NCI-H146 treated with DMSO at 0.1 percent for 48 hours (cell line): ENCODE measurements at regions not wholly inside any gene's neighbourhood (a gene's known extent, or its start where the extent isn't known, plus 50 kb on each side); places are given as distances from the start of the nearest gene placed in this dataset.
A peak's percentile ranks its signal among the peaks of the same experiment; 100 is the strongest.
"Not testable (repeated sequence)": the region's sequence is repeated elsewhere in the genome, so short reads cannot be mapped to it uniquely, and the experiment has no call there.

ENCODE experiments used
- DNase-seq: peaks from one replicate; lab custom pipeline; 2025; ENCODE audit not compliant: unreplicated experiment; lab: John Stamatoyannopoulos, UW

GRCh38 chr4:29704059-29704458 lies 1016.1 kb upstream of the PCDH7 start:
- DNase-seq, result no peak

GRCh38 chr4:29708473-29708872 lies 1011.7 kb upstream of the PCDH7 start:
- DNase-seq, result no peak

- DNase-seq, result no peak
Measured at GRCh38 chr4:29710519-29710918, 1009.6 kb upstream of the PCDH7 start.

- DNase-seq, result no peak
Measured at GRCh38 chr4:29711226-29711625, 1008.9 kb upstream of the PCDH7 start.

GRCh38 chr4:29717287-29718057 lies 1002.7 kb upstream of the PCDH7 start:
- no peak for DNase-seq

- no peak for DNase-seq
Measured at GRCh38 chr4:29718136-29718535, 1002.0 kb upstream of the PCDH7 start.

GRCh38 chr4:29722253-29722652 lies 997.9 kb upstream of the PCDH7 start:
- no peak for DNase-seq

- no peak for DNase-seq
Measured at GRCh38 chr4:29726938-29727337, 993.2 kb upstream of the PCDH7 start.

- DNase-seq, result no peak
Measured at GRCh38 chr4:29734343-29735213, 985.6 kb upstream of the PCDH7 start.

- DNase-seq, result no peak
Measured at GRCh38 chr4:29756966-29757365, 963.2 kb upstream of the PCDH7 start.

GRCh38 chr4:29762151-29762550 lies 958.0 kb upstream of the PCDH7 start:
- DNase-seq, result no peak

GRCh38 chr4:29770627-29771026 lies 949.5 kb upstream of the PCDH7 start:
- DNase-seq, result peak; percentile 29

GRCh38 chr4:29788123-29788522 lies 932.0 kb upstream of the PCDH7 start:
- DNase-seq, result not testable (repeated sequence)

- peak; percentile 12 for DNase-seq
Measured at GRCh38 chr4:29805245-29805644, 914.9 kb upstream of the PCDH7 start.

GRCh38 chr4:29805916-29806480 lies 914.2 kb upstream of the PCDH7 start:
- peak; percentile 74 for DNase-seq

GRCh38 chr4:29817961-29818360 lies 902.2 kb upstream of the PCDH7 start:
- no peak for DNase-seq

GRCh38 chr4:29829067-29829466 lies 891.1 kb upstream of the PCDH7 start:
- DNase-seq, result no peak

- peak; percentile 72 for DNase-seq
Measured at GRCh38 chr4:29852537-29852936, 867.6 kb upstream of the PCDH7 start.

GRCh38 chr4:29853833-29854232 lies 866.3 kb upstream of the PCDH7 start:
- DNase-seq, result peak; percentile 87

- no peak for DNase-seq
Measured at GRCh38 chr4:29861307-29861706, 858.9 kb upstream of the PCDH7 start.

- DNase-seq, result no peak
Measured at GRCh38 chr4:29867412-29867811, 852.8 kb upstream of the PCDH7 start.

- no peak for DNase-seq
Measured at GRCh38 chr4:29900336-29900735, 819.8 kb upstream of the PCDH7 start.
